Panc1 (cell line): ENCODE measurements at regions not wholly inside any gene's neighbourhood (a gene's known extent, or its start where the extent isn't known, plus 50 kb on each side); places are given as distances from the start of the nearest gene placed in this dataset.

ENCODE experiments used
- ATAC-seq: fragments of 200-7000 bp; cut with Tn5 transposase; 2 replicates; pipeline ENCODE4 v1.9.1; 2020; ENCODE audit warnings: mild to moderate bottlenecking, moderate library complexity
- BruUV-seq: library from RNA; stranded (reverse); fragments of 400-500 nt; replicated peaks from 2 replicates; lab custom pipeline; 2021; lab: Mats Ljungman, UMichigan
- CTCF ChIA-PET: fragments of 300-600 bp; sonication (Branson Sonifier 250); formaldehyde crosslinking; loops from one replicate; lab custom pipeline; 2022; ENCODE audit warnings: antibody characterized with exemption; lab: Charles Lee
- POLR2A ChIA-PET: fragments of 300-600 bp; sonication (Branson Sonifier 250); formaldehyde crosslinking; loops from one replicate; lab custom pipeline; 2022; ENCODE audit warnings: antibody characterized with exemption; lab: Charles Lee
- DNase-seq: peaks from one replicate; pipeline ENCODE4 v3.0.0-alpha.2; 2010; ENCODE audit warnings: low read depth, low spot score
- H3K27ac ChIP-seq: 2 replicates; pipeline ENCODE4 v1.5.1; 2011; ENCODE audit warnings: mild to moderate bottlenecking, low read length, inconsistent platforms
- H3K27me3 ChIP-seq: fragments of 200-500 bp; sonication (Bioruptor generic); 2 replicates; pipeline ENCODE4 v1.6.0; 2014; ENCODE audit warnings: low read length, inconsistent platforms; ENCODE audit not compliant: control insufficient read depth, insufficient read depth
- H3K36me3 ChIP-seq: fragments of 200-500 bp; sonication (Bioruptor generic); 2 replicates; pipeline ENCODE4 v1.5.1; 2014; ENCODE audit warnings: inconsistent platforms, mild to moderate bottlenecking, low read length, moderate library complexity; ENCODE audit not compliant: control insufficient read depth, insufficient read depth
- H3K4me1 ChIP-seq: 2 replicates; pipeline ENCODE4 v1.5.1; 2011; ENCODE audit warnings: inconsistent platforms, mild to moderate bottlenecking, low read length, moderate library complexity; ENCODE audit not compliant: control insufficient read depth, insufficient read depth
- H3K4me3 ChIP-seq, 2 experiments: 2 replicates each; pipeline ENCODE4 v1.5.1; 2011 to 2012; ENCODE audit warnings: low read depth in 2 of 2, low read length in 2 of 2, mild to moderate bottlenecking in 2 of 2, inconsistent platforms in 1 of 2, moderate library complexity in 1 of 2
- H3K9me3 ChIP-seq: fragments of 200-500 bp; sonication (Bioruptor generic); 2 replicates; pipeline ENCODE4 v1.5.1; 2014; ENCODE audit warnings: low read depth, mild to moderate bottlenecking, inconsistent platforms, low read length, moderate library complexity; ENCODE audit not compliant: control insufficient read depth, insufficient read depth
- POLR2AphosphoS5 ChIP-seq: IDR thresholded peaks from 2 replicates; pipeline ENCODE4 v1.6.1; 2012; ENCODE audit warnings: mild to moderate bottlenecking, low read depth, low read length, moderate library complexity
- SIN3A ChIP-seq: IDR thresholded peaks from 2 replicates; pipeline ENCODE4 v1.6.1; 2012; ENCODE audit warnings: low read depth, mild to moderate bottlenecking, low read length, moderate library complexity, borderline replicate concordance; ENCODE audit not compliant: insufficient read depth
- TCF7L2 ChIP-seq: IDR thresholded peaks from 2 replicates; pipeline ENCODE4 v1.6.1; 2011; ENCODE audit warnings: mild to moderate bottlenecking, low read depth, low read length, inconsistent platforms
- in situ Hi-C: cut with HindIII; loops from 2 replicates; pipeline ENCODE4 v1.10.0; 2016; ENCODE audit warnings: low sequenced_read_pairs, low pct_unique_long_range_greater_than_20kb
- intact Hi-C: fragments of 100-400 bp; cut with micrococcal nuclease; formaldehyde crosslinking; loops from one replicate; pipeline ENCODE4 v1.10.0; 2022; ENCODE audit not compliant: unreplicated experiment
- TF ChIP-seq, protein P1 (sequence below): fragments of 450-650 bp; IDR thresholded peaks from 2 replicates; pipeline ENCODE4 v1.5.1; 2017; ENCODE audit warnings: mild to moderate bottlenecking
- TF ChIP-seq, protein P2 (sequence below), 2 experiments: IDR thresholded peaks; 2 replicates each; pipeline ENCODE4 v1.6.1; 2011 to 2012; ENCODE audit warnings: low read depth in 2 of 2, control low read depth in 1 of 2, low read length in 1 of 2, mild to moderate bottlenecking in 1 of 2, moderate library complexity in 1 of 2; ENCODE audit not compliant: insufficient read depth in 1 of 2

DNA sequence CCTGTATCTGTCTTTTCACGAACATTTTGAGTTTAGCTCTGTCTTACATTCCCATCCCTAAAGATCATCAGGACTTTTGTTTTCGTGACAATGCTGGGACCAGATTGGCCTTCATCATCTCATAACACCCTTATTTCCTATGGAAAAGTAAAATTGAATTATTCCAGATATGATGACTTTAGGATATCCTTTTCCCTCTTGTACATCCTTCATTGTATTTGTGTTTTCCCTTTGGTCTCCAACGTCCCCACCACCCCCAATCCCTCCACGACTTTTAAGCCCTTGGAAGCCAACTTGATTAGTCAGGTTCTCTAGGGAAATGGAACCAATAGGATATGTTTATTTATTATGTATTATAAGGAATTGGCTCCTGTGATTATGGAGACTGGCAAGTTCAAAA is 167.6 kb downstream of the ARL4A start:
- intact Hi-C loops (no loop called here), in situ Hi-C loops (no loop called here)
- BruUV-seq, result no TSS peak
- no peak overlapping the region for H3K4me3 ChIP-seq
- no peaks in the 10 kb centered on the region for H3K36me3 ChIP-seq
- H3K9me3 ChIP-seq, result no peaks in the 10 kb centered on the region
- ATAC-seq, result no peak
- ChIA-PET CTCF (no interaction called here), POLR2A (no interaction called here)
- no peaks in the 10 kb centered on the region for H3K27me3 ChIP-seq
- H3K27ac ChIP-seq, result no peak overlapping the region
- no peak for DNase-seq
- H3K4me1 ChIP-seq, result no peaks in the 10 kb centered on the region
- no peak for TF ChIP-seq POLR2AphosphoS5
- TF ChIP-seq TCF7L2, result no peak
- TF ChIP-seq, protein P1, sequence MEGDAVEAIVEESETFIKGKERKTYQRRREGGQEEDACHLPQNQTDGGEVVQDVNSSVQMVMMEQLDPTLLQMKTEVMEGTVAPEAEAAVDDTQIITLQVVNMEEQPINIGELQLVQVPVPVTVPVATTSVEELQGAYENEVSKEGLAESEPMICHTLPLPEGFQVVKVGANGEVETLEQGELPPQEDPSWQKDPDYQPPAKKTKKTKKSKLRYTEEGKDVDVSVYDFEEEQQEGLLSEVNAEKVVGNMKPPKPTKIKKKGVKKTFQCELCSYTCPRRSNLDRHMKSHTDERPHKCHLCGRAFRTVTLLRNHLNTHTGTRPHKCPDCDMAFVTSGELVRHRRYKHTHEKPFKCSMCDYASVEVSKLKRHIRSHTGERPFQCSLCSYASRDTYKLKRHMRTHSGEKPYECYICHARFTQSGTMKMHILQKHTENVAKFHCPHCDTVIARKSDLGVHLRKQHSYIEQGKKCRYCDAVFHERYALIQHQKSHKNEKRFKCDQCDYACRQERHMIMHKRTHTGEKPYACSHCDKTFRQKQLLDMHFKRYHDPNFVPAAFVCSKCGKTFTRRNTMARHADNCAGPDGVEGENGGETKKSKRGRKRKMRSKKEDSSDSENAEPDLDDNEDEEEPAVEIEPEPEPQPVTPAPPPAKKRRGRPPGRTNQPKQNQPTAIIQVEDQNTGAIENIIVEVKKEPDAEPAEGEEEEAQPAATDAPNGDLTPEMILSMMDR, result no peak
- TF ChIP-seq, protein P2, sequence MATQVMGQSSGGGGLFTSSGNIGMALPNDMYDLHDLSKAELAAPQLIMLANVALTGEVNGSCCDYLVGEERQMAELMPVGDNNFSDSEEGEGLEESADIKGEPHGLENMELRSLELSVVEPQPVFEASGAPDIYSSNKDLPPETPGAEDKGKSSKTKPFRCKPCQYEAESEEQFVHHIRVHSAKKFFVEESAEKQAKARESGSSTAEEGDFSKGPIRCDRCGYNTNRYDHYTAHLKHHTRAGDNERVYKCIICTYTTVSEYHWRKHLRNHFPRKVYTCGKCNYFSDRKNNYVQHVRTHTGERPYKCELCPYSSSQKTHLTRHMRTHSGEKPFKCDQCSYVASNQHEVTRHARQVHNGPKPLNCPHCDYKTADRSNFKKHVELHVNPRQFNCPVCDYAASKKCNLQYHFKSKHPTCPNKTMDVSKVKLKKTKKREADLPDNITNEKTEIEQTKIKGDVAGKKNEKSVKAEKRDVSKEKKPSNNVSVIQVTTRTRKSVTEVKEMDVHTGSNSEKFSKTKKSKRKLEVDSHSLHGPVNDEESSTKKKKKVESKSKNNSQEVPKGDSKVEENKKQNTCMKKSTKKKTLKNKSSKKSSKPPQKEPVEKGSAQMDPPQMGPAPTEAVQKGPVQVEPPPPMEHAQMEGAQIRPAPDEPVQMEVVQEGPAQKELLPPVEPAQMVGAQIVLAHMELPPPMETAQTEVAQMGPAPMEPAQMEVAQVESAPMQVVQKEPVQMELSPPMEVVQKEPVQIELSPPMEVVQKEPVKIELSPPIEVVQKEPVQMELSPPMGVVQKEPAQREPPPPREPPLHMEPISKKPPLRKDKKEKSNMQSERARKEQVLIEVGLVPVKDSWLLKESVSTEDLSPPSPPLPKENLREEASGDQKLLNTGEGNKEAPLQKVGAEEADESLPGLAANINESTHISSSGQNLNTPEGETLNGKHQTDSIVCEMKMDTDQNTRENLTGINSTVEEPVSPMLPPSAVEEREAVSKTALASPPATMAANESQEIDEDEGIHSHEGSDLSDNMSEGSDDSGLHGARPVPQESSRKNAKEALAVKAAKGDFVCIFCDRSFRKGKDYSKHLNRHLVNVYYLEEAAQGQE (IDR thresholded peaks at IDR 0.05; ENCODE audit: insufficient read depth in 1 of 2, low read depth in 2 of 2, low read length in 1 of 2), result no peak
- no peak for TF ChIP-seq SIN3A

DNA sequence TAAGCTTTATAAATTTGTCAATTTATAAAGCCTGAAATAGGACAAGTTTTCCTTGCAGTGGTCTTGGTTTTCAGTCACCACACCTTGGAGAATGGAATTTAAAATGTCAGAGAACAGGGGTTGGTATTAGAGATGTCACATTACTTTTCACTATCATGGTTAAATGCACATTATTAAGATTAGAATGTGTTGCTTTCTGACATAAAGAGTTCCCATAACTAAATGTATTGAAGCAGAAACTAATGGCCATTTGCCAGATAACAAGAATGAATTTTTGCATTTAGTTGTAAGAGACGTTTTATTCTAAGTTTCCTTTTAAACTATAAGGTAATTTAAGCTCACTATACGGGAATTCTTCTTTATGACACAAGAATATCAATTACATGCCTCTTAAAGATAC is 172.3 kb downstream of the ARL4A start:
- intact Hi-C loops, result no loop called here
- no peak for ATAC-seq

More for the DNA sequence above, 172.3 kb downstream of the ARL4A start:
- DNase-seq, result no peak
- CTCF ChIA-PET, result no interaction called here
- no peaks in the 10 kb centered on the region for H3K36me3 ChIP-seq
- H3K4me3 ChIP-seq, result no peak overlapping the region
- no peaks in the 10 kb centered on the region for H3K4me1 ChIP-seq
- no TSS peak for BruUV-seq
- H3K27me3 ChIP-seq, result no peaks in the 10 kb centered on the region
- POLR2A ChIA-PET, result interaction anchor here (0.6 kb wide), 1 partner anchor 1955 kb away, joined by 3 read pairs; no protein-coding TSS in a partner anchor
- in situ Hi-C loops, result no loop called here
- no peaks in the 10 kb centered on the region for H3K9me3 ChIP-seq
- TF ChIP-seq, protein P1, result no peak
- no peak for TF ChIP-seq POLR2AphosphoS5
- no peak for TF ChIP-seq TCF7L2
- TF ChIP-seq SIN3A, result no peak
- TF ChIP-seq, protein P2 (IDR thresholded peaks at IDR 0.05; ENCODE audit: insufficient read depth in 1 of 2, low read depth in 2 of 2, low read length in 1 of 2), result no peak
- H3K27ac ChIP-seq, result no peak overlapping the region
